IPS-NIHi7 (cell line): ENCODE measurements at regions not wholly inside any gene's neighbourhood (a gene's known extent, or its start where the extent isn't known, plus 50 kb on each side); places are given as distances from the start of the nearest gene placed in this dataset.
"Not testable (repeated sequence)": the region's sequence is repeated elsewhere in the genome, so short reads cannot be mapped to it uniquely, and the experiment has no call there.

Source experiments
- DNase-seq: peaks from one replicate; pipeline ENCODE4 v3.0.0; 2012; ENCODE audit warnings: mixed read lengths; ENCODE audit errors: extremely low spot score

- DNase-seq = no peak
Observed at GRCh38 chr1:184888505-184888904, 85.8 kb downstream of the NIBAN1 start.

- DNase-seq = no peak
Observed at GRCh38 chr1:184882957-184883815, 91.1 kb downstream of the NIBAN1 start.

- DNase-seq = no peak
Observed at GRCh38 chr1:184881941-184882913, 92.1 kb downstream of the NIBAN1 start.

- DNase-seq = no peak
Observed at GRCh38 chr1:184879876-184880557, 94.3 kb downstream of the NIBAN1 start.

GRCh38 chr1:184878602-184879001, 95.7 kb downstream of the NIBAN1 start:
- DNase-seq = no peak

GRCh38 chr1:184878002-184878401, 96.3 kb downstream of the NIBAN1 start:
- DNase-seq = no peak

- DNase-seq = not testable (repeated sequence)
Observed at GRCh38 chr1:184876015-184876414, 98.3 kb downstream of the NIBAN1 start.

GRCh38 chr1:184875218-184875617, 99.1 kb downstream of the NIBAN1 start:
- DNase-seq = no peak

GRCh38 chr1:184870319-184870718, 104.0 kb downstream of the NIBAN1 start:
- no peak for DNase-seq

- DNase-seq = no peak
Observed at GRCh38 chr1:184867866-184868689, 106.2 kb downstream of the NIBAN1 start.

- DNase-seq = no peak
Observed at GRCh38 chr1:184866991-184867788, 107.1 kb downstream of the NIBAN1 start.

- no peak for DNase-seq
Observed at GRCh38 chr1:184866586-184866985, 107.7 kb downstream of the NIBAN1 start.

GRCh38 chr1:184865831-184866230, 108.5 kb downstream of the NIBAN1 start:
- DNase-seq = no peak

- no peak for DNase-seq
Observed at GRCh38 chr1:184861755-184862336, 107.2 kb upstream of the EDEM3 start.

GRCh38 chr1:184860985-184861754, 106.5 kb upstream of the EDEM3 start:
- no peak for DNase-seq

GRCh38 chr1:184860535-184860934, 105.9 kb upstream of the EDEM3 start:
- no peak for DNase-seq

- no peak for DNase-seq
Observed at GRCh38 chr1:184859381-184860105, 104.9 kb upstream of the EDEM3 start.

GRCh38 chr1:184858288-184858687, 103.6 kb upstream of the EDEM3 start:
- DNase-seq = no peak
